ENCODE measurements at regions not wholly inside any gene's neighbourhood (a gene's known extent, or its start where the extent isn't known, plus 50 kb on each side); places are given as distances from the start of the nearest gene placed in this dataset.

- no peak for DNase-seq
These were observed 839.1 kb upstream of the RBFOX1 start for GRCh38 chr16:6493555-6493954.

DNA sequence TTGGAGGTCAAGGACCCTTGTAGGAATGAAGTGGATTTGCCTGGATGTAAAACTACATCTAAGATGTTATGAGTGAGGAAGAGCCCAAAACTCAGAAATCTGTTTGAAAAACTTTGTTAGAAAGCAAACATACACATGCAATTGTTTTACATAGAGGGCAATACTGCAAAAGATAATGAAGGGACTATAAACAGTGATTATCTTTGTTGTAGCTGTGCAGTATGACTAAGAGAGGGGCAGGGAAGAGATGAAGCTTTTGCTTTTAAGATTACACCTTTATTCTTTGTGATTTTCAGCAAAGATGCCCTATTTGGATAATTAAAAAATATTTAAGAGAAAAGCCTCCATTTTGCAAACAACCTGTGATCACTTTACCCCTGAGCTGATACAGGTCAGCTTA lies 839.9 kb upstream of the RBFOX1 start:
- DNase-seq = no peak

- DNase-seq = no peak
These were observed 847.7 kb upstream of the RBFOX1 start for GRCh38 chr16:6484935-6485334.

DNA sequence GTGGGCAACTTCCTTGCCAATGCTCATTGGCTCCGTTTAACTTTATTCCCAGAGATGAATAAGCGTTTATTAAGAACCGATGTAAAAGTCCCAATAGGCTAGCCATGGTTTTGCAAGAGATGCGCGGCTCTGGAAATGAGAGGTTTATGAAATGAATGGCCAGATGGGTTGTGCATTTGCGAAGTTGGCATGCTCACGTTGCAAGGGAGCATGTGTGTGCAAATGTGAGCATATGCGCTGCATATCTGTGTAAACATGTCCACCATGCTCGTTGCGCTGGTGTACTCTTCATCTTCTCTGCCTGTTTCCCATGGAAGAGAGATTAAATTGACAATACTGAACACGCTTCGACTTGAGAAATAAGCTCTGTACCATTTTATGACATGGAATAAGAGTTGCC lies 848.6 kb upstream of the RBFOX1 start:
- DNase-seq = no peak

DNA sequence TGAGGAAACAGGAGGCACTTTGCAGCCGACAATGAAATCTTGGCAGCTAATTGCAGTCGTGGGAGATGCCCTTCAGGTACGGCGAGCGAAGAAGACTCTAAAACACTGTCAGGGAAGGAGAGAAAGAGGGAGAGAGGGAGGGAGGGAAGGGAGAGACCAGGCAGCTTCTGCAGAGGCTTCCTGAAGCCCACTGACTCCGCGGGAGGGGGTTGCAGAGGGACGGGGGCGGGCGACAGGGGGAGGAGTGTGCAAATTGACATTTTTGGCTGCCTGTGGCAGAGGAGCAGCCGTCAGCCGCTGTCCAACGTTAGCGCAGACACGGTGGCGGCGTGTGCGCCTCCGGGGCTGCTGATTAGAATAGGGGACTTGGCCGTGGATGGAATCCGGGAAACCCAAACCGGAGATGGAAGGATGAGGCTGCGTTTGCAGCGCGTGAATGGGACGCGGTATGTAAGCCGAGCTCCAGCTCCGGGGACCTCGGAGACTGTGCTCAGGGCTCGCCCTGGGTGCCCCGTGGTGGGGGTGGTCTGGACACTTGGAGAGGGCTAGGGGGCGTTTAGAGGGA lies 849.1 kb upstream of the RBFOX1 start:
- no peak for DNase-seq

- no peak for DNase-seq
These were observed 849.8 kb upstream of the RBFOX1 start for GRCh38 chr16:6482696-6483468.

- no peak for DNase-seq
These were observed 850.8 kb upstream of the RBFOX1 start for GRCh38 chr16:6481894-6482293.

DNA sequence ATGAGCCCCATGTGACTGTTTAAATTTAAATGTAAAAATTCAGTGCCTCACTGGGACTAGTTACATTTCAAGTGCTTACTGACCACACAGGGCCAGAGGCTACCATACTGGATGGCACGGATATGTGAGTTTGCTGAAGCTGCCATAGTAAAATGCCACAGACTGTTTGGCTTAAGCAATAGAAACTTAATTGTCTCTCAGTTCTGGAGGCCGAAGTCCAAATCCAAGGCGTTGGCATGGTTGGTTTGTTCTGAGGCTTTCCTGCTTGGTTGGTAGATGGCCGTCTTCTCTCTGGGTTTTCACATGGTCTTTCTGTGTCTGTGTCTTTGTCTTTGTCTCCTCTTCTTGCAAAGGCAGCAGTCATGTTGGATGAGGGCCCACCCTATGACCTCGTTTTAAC lies 878.9 kb upstream of the RBFOX1 start:
- DNase-seq = no peak

DNA sequence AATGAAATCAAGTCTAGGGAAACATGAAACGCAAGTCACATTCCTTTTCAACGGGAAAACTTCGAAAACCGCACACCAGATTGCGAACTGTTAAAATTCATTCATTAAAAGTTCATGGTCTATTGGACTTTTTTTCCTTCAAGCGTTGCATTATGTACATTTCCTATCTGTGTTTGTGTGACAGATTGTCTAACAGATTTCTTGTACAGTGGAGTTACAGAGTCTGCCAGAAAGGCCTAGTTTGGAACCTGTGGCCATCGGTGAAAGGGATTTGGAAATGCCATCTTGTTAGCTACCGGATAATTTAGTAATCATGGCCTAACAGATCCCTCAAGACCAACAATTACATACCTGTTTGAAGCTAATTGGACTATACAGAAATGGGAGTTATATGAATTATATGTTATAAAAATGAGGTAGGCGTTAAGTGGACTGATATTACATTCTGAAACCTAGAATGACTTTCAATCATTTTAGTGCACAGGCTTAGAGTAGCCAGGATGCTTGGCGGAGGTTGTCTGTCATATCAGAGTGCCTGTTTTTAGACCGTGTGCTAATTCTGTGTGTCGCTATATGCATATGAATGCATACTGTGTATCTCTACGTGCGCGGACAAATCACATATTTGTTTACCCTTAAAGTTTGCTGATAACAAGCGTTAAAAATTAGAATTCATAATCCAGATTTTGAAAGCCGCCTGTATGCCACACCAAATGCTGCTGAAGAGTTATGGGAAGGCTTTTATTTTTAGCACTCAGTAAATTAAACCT lies 885.4 kb upstream of the RBFOX1 start:
- DNase-seq = no peak

- DNase-seq = no peak
These were observed 886.3 kb upstream of the RBFOX1 start for GRCh38 chr16:6446370-6446769.

DNA sequence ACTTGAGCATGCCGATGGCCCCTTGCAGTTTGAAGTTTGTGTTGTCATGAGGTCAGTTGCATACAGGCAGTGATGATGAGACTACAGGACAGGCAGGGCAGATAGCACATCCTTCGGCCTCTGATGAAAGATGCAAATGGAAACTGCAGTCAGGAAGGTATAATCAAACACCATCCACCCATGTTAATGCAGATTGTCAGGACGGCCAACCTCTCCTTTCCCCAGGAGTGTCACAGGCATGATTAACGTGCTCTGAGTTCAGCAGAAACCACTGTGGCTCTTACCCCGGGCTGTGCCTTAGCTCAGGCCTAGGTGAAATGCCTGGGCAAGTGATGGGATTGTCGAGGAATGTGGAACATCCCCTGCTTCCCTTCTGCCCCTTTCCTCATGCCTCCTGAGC lies 893.5 kb upstream of the RBFOX1 start:
- DNase-seq = no peak

- DNase-seq = peak; percentile 26
These were observed 903.8 kb upstream of the RBFOX1 start for GRCh38 chr16:6428861-6429260.

GRCh38 chr16:6427621-6428020 lies 905.0 kb upstream of the RBFOX1 start:
- no peak for DNase-seq

- no peak for DNase-seq
These were observed 925.0 kb upstream of the RBFOX1 start for GRCh38 chr16:6407596-6407995.

- no peak for DNase-seq
These were observed 926.6 kb upstream of the RBFOX1 start for GRCh38 chr16:6406028-6406427.

GRCh38 chr16:6382924-6383459 lies 949.7 kb upstream of the RBFOX1 start:
- no peak for DNase-seq

DNA sequence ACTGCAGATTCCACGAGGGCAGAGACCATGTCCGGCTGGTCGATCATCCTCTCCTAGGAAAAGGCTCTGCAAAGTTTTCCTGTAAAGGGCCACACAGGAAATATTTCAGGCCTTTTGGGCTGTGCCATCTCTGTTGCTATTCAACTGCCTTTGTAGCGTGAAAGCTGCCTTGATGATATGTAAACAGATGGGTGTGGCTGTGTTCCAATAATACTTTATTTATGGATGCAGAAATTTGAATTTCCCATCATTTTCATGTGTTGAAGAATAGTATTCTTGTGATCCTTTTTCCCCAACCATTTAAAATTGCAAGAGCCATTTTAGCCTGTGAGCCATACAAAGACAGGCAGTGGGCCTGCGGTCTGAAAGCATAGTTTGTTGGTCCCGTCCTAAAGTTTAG lies 950.7 kb upstream of the RBFOX1 start:
- DNase-seq = no peak

DNA sequence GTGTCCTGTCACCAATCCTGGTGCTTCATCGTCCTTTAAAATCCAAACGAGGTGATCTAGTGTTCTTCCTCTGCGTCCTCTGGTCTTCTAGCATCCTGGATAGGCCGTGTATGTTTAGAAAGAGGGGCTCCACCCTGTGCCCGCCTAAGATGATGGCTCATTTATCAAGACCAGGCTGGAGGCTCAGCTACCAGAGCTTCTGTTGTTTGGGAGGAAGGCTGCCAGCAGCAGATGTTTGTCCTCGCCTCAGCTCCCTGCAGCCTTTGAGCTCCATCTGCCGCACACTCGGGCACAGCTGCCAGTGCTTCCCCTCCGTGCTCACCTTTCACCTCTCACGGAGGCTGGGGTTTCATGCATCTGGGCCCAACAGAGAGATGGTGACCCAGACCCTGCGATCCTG lies 954.7 kb upstream of the RBFOX1 start:
- no peak for DNase-seq

DNA sequence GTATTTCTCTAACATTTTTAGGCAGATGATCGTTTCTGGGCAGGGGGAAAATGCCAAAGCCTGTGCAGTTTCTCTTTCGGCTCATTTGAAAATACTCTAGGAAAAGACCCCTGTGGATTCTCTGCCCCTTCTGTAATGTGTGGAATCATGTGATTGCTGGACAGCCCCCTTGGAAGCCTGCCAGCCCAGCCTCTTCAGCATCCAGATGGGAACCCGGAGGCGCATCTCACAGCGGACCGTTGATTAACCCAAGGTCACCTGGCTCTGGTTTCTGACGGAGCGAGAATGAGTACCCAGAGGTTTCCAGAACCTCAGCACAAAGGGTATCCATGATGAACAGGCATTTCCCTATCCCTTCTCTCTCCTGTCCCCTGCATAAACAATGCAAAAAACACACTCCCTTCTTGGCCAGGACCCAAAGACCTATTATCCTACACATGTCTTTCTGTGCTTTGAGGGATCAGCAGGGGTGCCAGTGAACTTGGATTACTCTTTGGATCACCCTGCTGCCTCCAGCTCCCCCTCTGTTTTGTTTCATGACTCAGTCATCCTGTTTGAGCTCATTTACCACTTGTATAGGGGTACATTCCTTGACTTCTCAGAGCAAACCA lies 957.1 kb upstream of the RBFOX1 start:
- DNase-seq = no peak

- DNase-seq = no peak
These were observed 957.8 kb upstream of the RBFOX1 start for GRCh38 chr16:6374821-6375220.

DNA sequence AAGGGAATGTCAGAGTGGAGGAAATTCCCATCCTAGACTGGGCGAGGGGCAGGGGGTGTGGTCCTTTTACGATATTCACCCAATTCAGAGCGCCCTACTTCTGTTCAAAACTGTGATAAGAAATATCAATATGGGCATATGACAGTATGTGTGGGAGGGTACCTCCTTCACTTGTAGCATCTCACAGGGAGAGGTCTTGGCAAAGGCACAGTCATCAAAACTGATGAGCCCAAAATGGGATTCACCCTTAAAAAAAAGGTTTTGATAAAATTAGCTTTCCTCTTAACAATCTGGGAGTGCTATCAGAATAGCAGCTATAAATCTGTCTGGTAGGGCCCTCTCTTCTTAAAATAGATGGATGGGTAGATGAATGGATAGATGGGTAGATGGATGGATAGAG lies 967.8 kb upstream of the RBFOX1 start:
- no peak for DNase-seq

- DNase-seq = no peak
These were observed 968.6 kb upstream of the RBFOX1 start for GRCh38 chr16:6363896-6364607.

DNA sequence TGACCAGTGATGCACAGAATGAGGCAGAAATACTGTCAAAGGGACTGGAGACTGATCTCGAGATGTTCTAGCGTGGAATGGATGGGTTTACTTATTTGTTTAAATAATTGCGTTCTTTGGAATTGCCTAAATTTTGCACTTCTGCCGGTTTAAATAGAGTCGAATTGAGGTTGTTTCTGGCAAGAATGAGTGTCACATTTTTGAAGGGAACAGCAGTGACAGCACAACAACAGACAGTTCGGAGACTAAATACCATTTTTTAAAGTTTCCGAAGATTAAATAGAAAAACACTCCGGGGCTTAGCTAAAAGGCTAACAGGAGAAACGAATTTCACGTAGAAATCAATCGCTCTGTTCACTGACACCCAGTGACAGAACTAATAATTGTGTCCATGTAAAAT lies 969.2 kb upstream of the RBFOX1 start:
- no peak for DNase-seq

All from NCI-H187 treated with DMSO at 0.1 percent for 48 hours (cell line).